Right kidney (tissue), 1 donor: ENCODE measurements at regions not wholly inside any gene's neighbourhood (a gene's known extent, or its start where the extent isn't known, plus 50 kb on each side); places are given as distances from the start of the nearest gene placed in this dataset.
"Not testable (repeated sequence)": the region's sequence is repeated elsewhere in the genome, so short reads cannot be mapped to it uniquely, and the experiment has no call there.

ENCODE experiments used
- DNase-seq: peaks from one replicate; pipeline ENCODE4 v3.0.0-alpha.2; 2016

- no peak for DNase-seq
Observed at GRCh38 chr22:49523374-49524008, 304.2 kb downstream of the BRD1 start.

- DNase-seq, result no peak
Observed at GRCh38 chr22:49522582-49523373, 304.9 kb downstream of the BRD1 start.

- no peak for DNase-seq
Observed at GRCh38 chr22:49521787-49522224, 305.9 kb downstream of the BRD1 start.

GRCh38 chr22:49519117-49519737 is 308.4 kb downstream of the BRD1 start:
- DNase-seq, result no peak

- DNase-seq, result no peak
Observed at GRCh38 chr22:49518436-49518970, 309.2 kb downstream of the BRD1 start.

- DNase-seq, result no peak
Observed at GRCh38 chr22:49517667-49518185, 309.9 kb downstream of the BRD1 start.

- no peak for DNase-seq
Observed at GRCh38 chr22:49517211-49517610, 310.5 kb downstream of the BRD1 start.

GRCh38 chr22:49515475-49515874 is 312.2 kb downstream of the BRD1 start:
- DNase-seq, result no peak

- DNase-seq, result no peak
Observed at GRCh38 chr22:49514641-49515040, 313.0 kb downstream of the BRD1 start.

GRCh38 chr22:49514211-49514610 is 313.5 kb downstream of the BRD1 start:
- no peak for DNase-seq

GRCh38 chr22:49513358-49513851 is 314.3 kb downstream of the BRD1 start:
- DNase-seq, result no peak

GRCh38 chr22:49512487-49513165 is 315.0 kb downstream of the BRD1 start:
- no peak for DNase-seq

- DNase-seq, result not testable (repeated sequence)
Observed at GRCh38 chr22:49511393-49512189, 316.1 kb downstream of the BRD1 start.

- no peak for DNase-seq
Observed at GRCh38 chr22:49510718-49511117, 317.0 kb downstream of the BRD1 start.

- DNase-seq, result no peak
Observed at GRCh38 chr22:49509016-49509415, 318.7 kb downstream of the BRD1 start.

GRCh38 chr22:49508561-49508960 is 319.1 kb downstream of the BRD1 start:
- no peak for DNase-seq

GRCh38 chr22:49507607-49508292 is 319.9 kb downstream of the BRD1 start:
- DNase-seq, result no peak

GRCh38 chr22:49506010-49506400 is 321.7 kb downstream of the BRD1 start:
- no peak for DNase-seq

GRCh38 chr22:49505337-49506009 is 322.2 kb downstream of the BRD1 start:
- DNase-seq, result no peak

- no peak for DNase-seq
Observed at GRCh38 chr22:49503896-49504521, 323.7 kb downstream of the BRD1 start.
